ENCODE measurements at regions not wholly inside any gene's neighbourhood (a gene's known extent, or its start where the extent isn't known, plus 50 kb on each side); places are given as distances from the start of the nearest gene placed in this dataset.

DNA sequence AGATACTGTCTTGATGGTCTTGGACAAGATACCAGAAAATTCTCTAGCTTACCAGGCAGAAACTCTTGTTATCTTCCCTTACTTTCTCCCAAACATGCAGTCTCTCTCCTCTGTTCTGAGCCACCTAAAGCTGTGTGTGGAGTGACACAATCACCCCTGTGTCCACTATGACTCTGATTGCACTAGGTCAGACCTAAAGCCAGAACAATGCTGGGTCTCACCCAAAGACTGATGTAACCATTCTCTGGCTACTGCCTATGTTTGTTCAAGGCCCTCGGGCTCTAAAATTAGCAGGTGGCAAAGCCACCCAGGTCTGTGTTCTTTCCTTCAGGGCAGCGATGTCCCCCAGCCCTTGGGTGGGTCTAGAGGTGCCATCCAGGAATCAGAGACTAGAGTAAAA lies 200.5 kb downstream of the KCNA4 start:
- TF ChIP-seq POLR2AphosphoS5 (IDR thresholded peaks at IDR 0.05; ENCODE audit: borderline replicate concordance, low read depth, low read length) (no peak), EZH2 (IDR thresholded peaks at IDR 0.05) (no peak), FOXP2 (optimal IDR thresholded peaks at IDR 0.05; ENCODE audit: control extremely low read depth, extremely low read length, insufficient read depth) (no peak)
